ACHN (cell line): ENCODE measurements at regions not wholly inside any gene's neighbourhood (a gene's known extent, or its start where the extent isn't known, plus 50 kb on each side); places are given as distances from the start of the nearest gene placed in this dataset.

Experiments
- DNase-seq: peaks from one replicate; pipeline ENCODE4 v3.0.0-alpha.2; 2015
- in situ Hi-C: cut with HindIII; loops from 2 replicates; pipeline ENCODE4 v1.10.0; 2017; ENCODE audit warnings: low sequenced_read_pairs, low pct_ligation_motif_present, low pct_unique_long_range_greater_than_20kb

DNA sequence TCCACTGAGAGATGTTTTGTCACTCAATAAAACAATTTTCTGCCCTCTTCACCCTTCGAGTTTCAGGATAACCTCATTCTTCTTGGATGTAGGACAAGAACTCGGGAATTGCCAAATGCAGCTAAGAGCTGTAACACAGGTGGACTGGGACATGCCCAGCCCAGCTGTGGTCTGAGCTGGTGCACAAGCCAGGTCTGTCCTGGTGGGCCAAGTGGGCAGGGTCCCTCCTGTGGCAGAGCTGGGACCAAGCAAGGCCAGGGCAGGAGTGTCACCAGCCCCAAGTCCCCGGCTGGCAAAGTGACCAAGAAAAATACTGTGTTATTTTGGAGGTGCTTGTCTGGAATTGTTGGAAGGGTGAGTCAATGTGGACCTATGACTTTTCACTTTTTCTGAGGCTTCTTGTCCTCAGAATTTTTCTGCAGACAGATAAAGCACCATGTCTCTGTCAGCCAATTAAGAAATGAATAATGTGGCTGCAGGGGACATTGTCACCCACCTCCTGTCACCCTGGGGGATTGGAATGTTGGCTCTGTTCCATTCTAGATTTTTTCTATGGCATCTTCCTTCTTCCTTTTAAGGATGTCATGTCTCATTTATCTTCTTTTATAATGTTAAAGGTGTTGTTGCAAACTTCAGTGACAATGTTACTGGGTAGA lies 645.2 kb upstream of the EPHA6 start:
- in situ Hi-C loops = no loop called here
- DNase-seq = no peak

DNA sequence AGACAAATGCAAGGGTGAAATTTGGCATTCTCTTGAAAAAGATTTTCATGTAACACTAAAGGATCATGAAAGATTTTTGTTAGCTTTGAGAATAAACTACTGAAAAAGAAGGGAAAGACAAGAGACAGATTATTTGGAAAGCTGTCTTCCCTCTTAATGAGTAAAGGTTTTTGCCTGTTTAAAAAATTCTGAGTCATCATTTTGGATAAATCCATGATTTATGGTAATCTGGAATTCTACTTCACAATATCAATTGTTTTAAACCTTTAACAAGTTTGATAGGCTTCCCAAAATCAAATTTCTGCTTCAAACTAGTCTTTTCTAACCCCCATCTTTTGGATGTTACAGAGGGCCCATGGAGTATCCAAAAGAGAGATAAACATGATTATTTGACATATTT lies 641.5 kb upstream of the EPHA6 start:
- in situ Hi-C loops = no loop called here

DNA sequence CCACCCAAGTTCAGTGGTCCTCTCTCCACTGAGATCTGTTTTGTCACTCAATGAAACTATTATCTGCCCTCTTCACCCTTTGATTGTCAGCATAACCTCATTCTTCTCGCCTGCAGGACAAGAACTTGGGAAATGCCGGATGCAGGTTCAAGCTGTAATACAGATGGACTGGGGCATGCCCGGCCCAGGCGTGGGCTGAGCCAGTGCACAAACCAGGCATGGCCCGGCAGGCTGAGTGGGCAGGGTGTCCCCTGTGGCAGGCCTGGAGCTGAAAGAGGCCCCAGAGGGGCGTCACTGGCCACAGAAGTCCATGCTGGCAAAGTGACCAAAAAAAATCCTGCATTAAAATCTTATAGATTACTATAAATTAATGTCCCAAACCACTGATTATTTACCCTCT lies 638.9 kb upstream of the EPHA6 start:
- no peak for DNase-seq
- in situ Hi-C loops = no loop called here

More for the DNA sequence above, 641.5 kb upstream of the EPHA6 start:
- no peak for DNase-seq

DNA sequence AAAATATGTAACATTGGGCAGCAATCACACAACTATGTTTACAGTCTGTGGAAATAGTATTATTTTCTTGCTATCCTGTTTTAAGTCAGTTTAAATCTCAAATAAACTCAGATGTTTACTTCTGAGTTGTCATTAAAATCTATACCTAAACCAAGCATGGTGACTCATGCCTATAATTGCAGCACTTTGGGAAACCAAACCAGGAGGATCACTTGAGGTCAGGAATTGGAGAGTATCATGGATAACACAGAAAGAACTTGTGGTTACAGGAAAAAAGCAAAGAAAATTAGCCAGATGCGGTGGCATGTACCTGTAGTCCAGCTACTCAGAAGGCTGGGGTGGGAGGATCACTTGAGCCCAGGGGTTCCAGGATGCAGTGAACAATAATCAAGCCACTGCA lies 631.6 kb upstream of the EPHA6 start:
- DNase-seq = no peak
- in situ Hi-C loops = no loop called here

GRCh38 chr3:96183871-96184270 lies 630.5 kb upstream of the EPHA6 start:
- no peak for DNase-seq
- in situ Hi-C loops = no loop called here

DNA sequence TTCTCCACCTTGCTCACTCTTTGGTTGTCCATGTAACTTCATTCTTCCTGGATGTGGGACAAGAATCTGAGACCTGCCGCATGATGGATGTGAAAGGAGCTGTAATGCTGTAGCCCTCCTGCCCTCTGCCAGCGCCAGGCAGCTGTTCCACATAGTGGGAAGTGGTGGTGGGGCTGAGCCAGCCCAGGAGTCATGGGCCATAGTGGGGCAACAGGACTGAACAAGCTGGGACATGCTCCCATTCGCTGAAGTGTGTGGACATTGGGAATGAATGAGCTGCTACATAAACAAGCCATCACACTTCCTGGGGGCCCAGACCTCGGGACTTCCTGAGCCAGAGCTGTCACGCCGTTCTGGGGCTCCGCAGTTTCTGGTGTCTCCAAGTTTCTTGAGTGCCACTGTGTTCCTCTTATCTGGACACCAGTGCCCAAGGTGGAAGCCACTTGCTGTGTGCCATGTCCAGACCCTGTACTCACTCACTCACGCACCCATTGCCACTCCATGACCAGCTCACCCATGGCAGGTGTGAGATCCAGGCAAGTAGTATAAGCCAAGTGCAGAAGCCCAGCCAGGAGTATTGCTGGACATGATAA lies 624.3 kb upstream of the EPHA6 start:
- in situ Hi-C loops = no loop called here
- DNase-seq = no peak

- no peak for DNase-seq
- in situ Hi-C loops = no loop called here
Measured at GRCh38 chr3:96192966-96193550, 621.3 kb upstream of the EPHA6 start.

DNA sequence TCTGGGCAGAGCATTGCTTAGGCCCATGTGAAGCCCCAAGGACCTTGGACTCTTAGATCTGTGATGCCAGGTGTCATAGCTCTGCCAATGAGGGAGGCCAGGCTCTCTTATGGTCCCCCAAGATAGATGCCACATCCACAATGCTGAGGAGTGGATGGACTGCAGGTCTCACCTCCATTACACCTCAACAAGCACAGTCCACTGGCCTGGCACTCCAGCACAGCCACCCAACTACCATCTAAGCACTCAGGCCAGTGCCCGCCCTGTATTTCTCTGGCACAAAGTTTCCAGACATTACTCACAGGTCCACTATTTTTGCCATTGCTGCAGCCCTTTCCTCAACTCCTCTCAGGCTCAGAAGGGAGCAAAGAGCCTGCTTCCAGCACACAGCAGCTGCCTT lies 613.5 kb upstream of the EPHA6 start:
- in situ Hi-C loops = no loop called here
- no peak for DNase-seq

GRCh38 chr3:96201463-96201862 lies 612.9 kb upstream of the EPHA6 start:
- in situ Hi-C loops = no loop called here
- no peak for DNase-seq

GRCh38 chr3:96202181-96202580 lies 612.2 kb upstream of the EPHA6 start:
- in situ Hi-C loops = no loop called here

DNA sequence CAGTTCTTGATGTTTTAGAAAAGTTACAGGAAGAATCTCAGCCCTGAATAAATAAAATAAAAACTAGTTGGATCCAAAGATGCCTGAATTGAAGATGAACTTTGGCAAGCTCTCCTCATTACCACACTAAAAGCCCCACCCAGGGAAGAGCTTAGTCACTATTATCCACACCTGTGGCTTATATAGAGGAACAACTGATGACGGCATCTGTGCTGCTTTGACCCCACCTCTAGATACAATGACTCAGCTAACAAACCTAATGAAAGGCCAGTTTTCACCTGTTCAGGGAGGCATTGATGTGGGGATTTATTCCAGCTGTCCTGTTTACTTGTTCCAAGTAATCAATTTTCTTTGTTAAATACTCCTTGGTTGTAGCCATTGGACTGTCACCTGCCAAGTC lies 604.7 kb upstream of the EPHA6 start:
- in situ Hi-C loops = no loop called here
- DNase-seq = no peak

More at GRCh38 chr3:96202181-96202580, 612.2 kb upstream of the EPHA6 start:
- no peak for DNase-seq

DNA sequence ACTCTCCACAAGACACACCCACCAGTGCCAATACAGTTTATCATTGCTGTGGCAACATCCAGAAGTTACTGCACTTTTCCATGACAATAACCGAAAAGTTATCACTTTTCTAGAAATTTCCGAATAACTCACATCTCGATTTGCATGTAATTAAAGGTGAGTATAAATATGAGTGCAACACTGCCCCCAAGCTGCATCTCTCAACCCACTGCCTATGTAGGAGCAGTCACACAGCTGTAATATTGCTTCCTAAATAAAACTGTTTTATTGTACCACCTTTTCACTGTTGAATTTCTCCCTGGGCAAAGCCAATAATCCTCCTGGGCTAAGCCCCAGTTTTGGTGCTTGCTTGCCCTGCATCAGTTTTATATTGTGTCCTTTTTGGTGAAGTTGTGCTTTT lies 601.0 kb upstream of the EPHA6 start:
- in situ Hi-C loops = no loop called here
- DNase-seq = no peak

GRCh38 chr3:96214941-96215340 lies 599.5 kb upstream of the EPHA6 start:
- in situ Hi-C loops = no loop called here
- no peak for DNase-seq

DNA sequence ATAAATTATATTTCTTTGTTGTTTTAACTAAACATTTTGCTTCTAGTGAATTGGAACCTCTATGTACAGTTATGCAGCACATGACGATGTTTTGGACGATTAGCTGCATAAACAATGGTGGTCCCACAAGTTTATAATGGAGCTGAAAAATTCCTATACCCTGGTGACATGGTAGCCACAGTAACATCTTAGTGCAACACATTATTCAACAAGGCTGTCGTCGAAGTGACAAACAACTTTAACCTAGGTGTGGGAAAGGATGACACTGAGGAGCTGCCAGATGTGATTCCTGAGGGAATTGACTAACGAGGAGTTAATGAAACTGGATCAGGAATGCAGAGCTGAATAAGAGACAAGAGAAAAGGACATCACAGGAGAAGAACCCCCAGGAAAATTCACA lies 588.9 kb upstream of the EPHA6 start:
- no peak for DNase-seq

DNA sequence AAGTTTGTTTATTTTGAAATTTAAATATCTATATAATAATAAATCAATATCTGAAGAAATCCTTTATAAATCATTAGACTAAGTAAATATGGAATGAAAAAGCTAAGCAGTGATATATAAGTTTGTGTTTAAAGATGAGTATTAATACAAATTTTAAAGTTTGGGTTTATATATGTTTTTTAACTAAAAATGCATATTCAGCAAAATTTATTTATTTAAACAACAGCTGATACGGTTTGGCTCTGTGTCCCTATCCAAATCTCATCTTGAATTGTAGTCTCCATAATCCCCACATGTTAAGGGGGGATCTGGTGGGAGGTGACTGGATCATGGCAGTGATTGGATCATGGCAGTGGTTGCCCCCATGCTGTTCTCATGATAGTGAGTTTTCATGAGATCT lies 580.7 kb upstream of the EPHA6 start:
- in situ Hi-C loops = no loop called here
- no peak for DNase-seq

More for the DNA sequence above, 588.9 kb upstream of the EPHA6 start:
- in situ Hi-C loops = no loop called here

GRCh38 chr3:96236522-96236921 lies 577.9 kb upstream of the EPHA6 start:
- no peak for DNase-seq
- in situ Hi-C loops = no loop called here

DNA sequence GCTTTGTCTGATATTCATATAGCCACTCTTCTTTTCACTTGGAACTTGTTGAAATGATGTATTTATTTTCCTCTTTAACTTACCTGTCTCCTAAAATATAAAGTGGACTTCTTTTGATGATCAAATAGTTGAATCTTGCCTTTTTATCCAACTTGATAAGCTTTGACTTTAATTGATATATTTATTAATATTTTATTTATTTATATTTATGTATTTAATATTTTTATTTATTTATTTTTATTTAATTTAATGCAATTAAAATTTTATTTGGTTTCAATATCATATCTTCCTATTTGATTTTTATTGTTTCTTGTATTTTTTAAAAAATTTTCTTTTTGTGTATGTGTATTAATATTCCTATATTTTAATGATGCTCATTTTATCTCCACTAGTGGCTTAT lies 555.1 kb upstream of the EPHA6 start:
- in situ Hi-C loops = no loop called here
- DNase-seq = no peak

DNA sequence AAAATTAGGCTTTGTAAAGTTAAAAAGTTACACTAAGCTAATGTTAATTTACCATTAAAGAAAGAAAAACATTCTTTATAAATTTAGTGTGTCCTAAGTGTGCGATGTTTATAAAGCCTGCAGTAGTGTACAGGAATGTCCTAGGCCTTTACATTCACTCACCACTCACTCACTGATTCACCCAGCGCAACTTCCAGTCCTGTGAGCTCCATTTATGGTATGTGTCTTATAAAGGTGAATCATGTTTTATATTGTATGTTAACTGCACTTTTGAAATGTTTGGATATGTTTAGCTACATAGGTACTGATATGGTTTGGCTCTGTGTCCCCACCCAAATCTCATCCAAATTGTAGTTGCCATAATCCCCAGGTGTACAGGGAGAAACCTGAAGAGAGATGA lies 549.7 kb upstream of the EPHA6 start:
- in situ Hi-C loops = no loop called here

GRCh38 chr3:96266395-96267190 lies 547.8 kb upstream of the EPHA6 start:
- in situ Hi-C loops = no loop called here
- peak; percentile 46 for DNase-seq

More for the DNA sequence above, 549.7 kb upstream of the EPHA6 start:
- DNase-seq = no peak
